ENCODE measurements at regions not wholly inside any gene's neighbourhood (a gene's known extent, or its start where the extent isn't known, plus 50 kb on each side); places are given as distances from the start of the nearest gene placed in this dataset.
A peak's percentile ranks its signal among the peaks of the same experiment; 100 is the strongest.
"Not testable (repeated sequence)": the region's sequence is repeated elsewhere in the genome, so short reads cannot be mapped to it uniquely, and the experiment has no call there.

GRCh38 chr3:197362081-197362480 lies 63.7 kb upstream of the DLG1 start:
- Histone ChIP-seq H3K9me1 (replicated peaks; ENCODE audit: control insufficient read depth, extremely low read depth, insufficient read depth, low read length) (no peaks in the 10 kb centered on the region), H4K20me1 (replicated peaks; ENCODE audit: control insufficient read depth, extremely low read depth, insufficient read depth, low read length) (no peaks in the 10 kb centered on the region), H3K9ac (replicated peaks; ENCODE audit: extremely low read depth, insufficient read depth, low read length) (no peak overlapping the region), H3K27me3 (ENCODE audit: control insufficient read depth in 2 of 2, insufficient read depth in 2 of 2, low read length in 2 of 2) (no peaks in the 10 kb centered on the region), H3K9me3 (replicated peaks; ENCODE audit: control insufficient read depth, insufficient read depth, low read length) (no peaks in the 10 kb centered on the region), H3K4me1 (ENCODE audit: control insufficient read depth, extremely low read depth, insufficient read depth, low read length) (peaks cover 11% of the 10 kb centered on the region), H2AFZ (ENCODE audit: low read depth, low read length) (no peak overlapping the region), H3K4me2 (ENCODE audit: insufficient read depth, low read length) (no peak overlapping the region), H3K36me3 (ENCODE audit: control insufficient read depth in 2 of 2, extremely low read depth in 1 of 2, insufficient read depth in 2 of 2, low read length in 2 of 2) (no peaks in the 10 kb centered on the region), H3K27ac (ENCODE audit: insufficient read depth, low read depth, low read length) (no peak overlapping the region), H3K79me2 (ENCODE audit: control insufficient read depth, insufficient read depth, low read length) (no peaks in the 10 kb centered on the region), H3K4me3 (replicated peaks in 1 of 3; ENCODE audit: insufficient read depth in 1 of 3, low read depth in 1 of 3, low read length in 3 of 3) (no peak overlapping the region)
- DNase-seq (ENCODE audit: low read depth, low spot score) (peak; percentile 48), FAIRE-seq (no peak)
- ChIA-PET POLR2A (no interaction called here), CTCF (interaction anchor here (1.3 to 1.5 kb wide), 2 partner anchors 10 to 139 kb away, joined by 3 to 4 read pairs; no protein-coding TSS in a partner anchor)
- dilution Hi-C loops (cut with MboI; ENCODE audit: extremely low pct_ligation_motif_present, low sequenced_read_pairs) (no loop called here), intact Hi-C loops (cut with micrococcal nuclease) (no loop called here)
- BruUV-seq (replicated peaks): no TSS peak
- TF ChIP-seq EZH2 (IDR thresholded peaks at IDR 0.05; ENCODE audit: borderline replicate concordance, low read depth, low read length, severe bottlenecking): no peak
- no peak for TF ChIP-seq FOS (IDR thresholded peaks at IDR 0.05; ENCODE audit: borderline replicate concordance, insufficient read depth, low read length)
- TF ChIP-seq POLR2AphosphoS5 (IDR thresholded peaks at IDR 0.05; ENCODE audit: insufficient read depth, low read depth, low read length): no peak
- no peak for TF ChIP-seq JUN (IDR thresholded peaks at IDR 0.05; ENCODE audit: borderline replicate concordance, insufficient read depth, insufficient read length, low read depth)
- TF ChIP-seq CTCF (IDR thresholded peaks at IDR 0.05; ENCODE audit: extremely low read depth in 1 of 2, insufficient read depth in 1 of 2, low read depth in 1 of 2, low read length in 2 of 2): no peak
- TF ChIP-seq POLR2A (IDR thresholded peaks at IDR 0.05; ENCODE audit: low read depth, low read length): no peak
- TF ChIP-seq GATA2 (IDR thresholded peaks at IDR 0.05; ENCODE audit: insufficient read depth, insufficient read length, low read depth, low read length): no peak
- no peak for TF ChIP-seq MYC (IDR thresholded peaks at IDR 0.05; ENCODE audit: low read depth, low read length)
- no peak for TF ChIP-seq MAX (IDR thresholded peaks at IDR 0.05; ENCODE audit: insufficient read depth, insufficient read length)

- intact Hi-C loops (cut with micrococcal nuclease); POLR2A ChIA-PET; BruUV-seq (replicated peaks): not testable (repeated sequence)
These were observed 61.7 kb upstream of the DLG1 start for GRCh38 chr3:197360095-197360494.

GRCh38 chr3:197359476-197359875 lies 61.1 kb upstream of the DLG1 start:
- H3K4me1 ChIP-seq (ENCODE audit: control insufficient read depth, extremely low read depth, insufficient read depth, low read length): peaks cover 11% of the 10 kb centered on the region
- H3K9me3 ChIP-seq (replicated peaks; ENCODE audit: control insufficient read depth, insufficient read depth, low read length); DNase-seq (ENCODE audit: low read depth, low spot score); CTCF ChIA-PET; intact Hi-C loops (cut with micrococcal nuclease); H4K20me1 ChIP-seq (replicated peaks; ENCODE audit: control insufficient read depth, extremely low read depth, insufficient read depth, low read length); H3K36me3 ChIP-seq (ENCODE audit: control insufficient read depth in 2 of 2, extremely low read depth in 1 of 2, insufficient read depth in 2 of 2, low read length in 2 of 2); FAIRE-seq; H2AFZ ChIP-seq (ENCODE audit: low read depth, low read length); POLR2A ChIA-PET; H3K79me2 ChIP-seq (ENCODE audit: control insufficient read depth, insufficient read depth, low read length); BruUV-seq (replicated peaks); H3K9ac ChIP-seq (replicated peaks; ENCODE audit: extremely low read depth, insufficient read depth, low read length); H3K27ac ChIP-seq (ENCODE audit: insufficient read depth, low read depth, low read length); dilution Hi-C loops (cut with MboI; ENCODE audit: extremely low pct_ligation_motif_present, low sequenced_read_pairs); H3K9me1 ChIP-seq (replicated peaks; ENCODE audit: control insufficient read depth, extremely low read depth, insufficient read depth, low read length); H3K27me3 ChIP-seq (ENCODE audit: control insufficient read depth in 2 of 2, insufficient read depth in 2 of 2, low read length in 2 of 2); H3K4me3 ChIP-seq (replicated peaks in 1 of 3; ENCODE audit: insufficient read depth in 1 of 3, low read depth in 1 of 3, low read length in 3 of 3); H3K4me2 ChIP-seq (ENCODE audit: insufficient read depth, low read length): not testable (repeated sequence)

More at GRCh38 chr3:197360095-197360494, 61.7 kb upstream of the DLG1 start:
- H3K27me3 ChIP-seq (ENCODE audit: control insufficient read depth in 2 of 2, insufficient read depth in 2 of 2, low read length in 2 of 2); H2AFZ ChIP-seq (ENCODE audit: low read depth, low read length); H3K9me3 ChIP-seq (replicated peaks; ENCODE audit: control insufficient read depth, insufficient read depth, low read length); H3K27ac ChIP-seq (ENCODE audit: insufficient read depth, low read depth, low read length); H3K79me2 ChIP-seq (ENCODE audit: control insufficient read depth, insufficient read depth, low read length); H3K9me1 ChIP-seq (replicated peaks; ENCODE audit: control insufficient read depth, extremely low read depth, insufficient read depth, low read length); CTCF ChIA-PET; H3K36me3 ChIP-seq (ENCODE audit: control insufficient read depth in 2 of 2, extremely low read depth in 1 of 2, insufficient read depth in 2 of 2, low read length in 2 of 2); dilution Hi-C loops (cut with MboI; ENCODE audit: extremely low pct_ligation_motif_present, low sequenced_read_pairs); H3K4me2 ChIP-seq (ENCODE audit: insufficient read depth, low read length); FAIRE-seq; H3K4me3 ChIP-seq (replicated peaks in 1 of 3; ENCODE audit: insufficient read depth in 1 of 3, low read depth in 1 of 3, low read length in 3 of 3); H4K20me1 ChIP-seq (replicated peaks; ENCODE audit: control insufficient read depth, extremely low read depth, insufficient read depth, low read length); H3K9ac ChIP-seq (replicated peaks; ENCODE audit: extremely low read depth, insufficient read depth, low read length); DNase-seq (ENCODE audit: low read depth, low spot score): not testable (repeated sequence)
- H3K4me1 ChIP-seq (ENCODE audit: control insufficient read depth, extremely low read depth, insufficient read depth, low read length): peaks cover 11% of the 10 kb centered on the region

All from endothelial cell of umbilical vein (primary cell).